ENCODE measurements at regions not wholly inside any gene's neighbourhood (a gene's known extent, or its start where the extent isn't known, plus 50 kb on each side); places are given as distances from the start of the nearest gene placed in this dataset.

- CTCF ChIA-PET, result no interaction called here
- H3K27me3 Mint-ChIP-seq (ENCODE audit: low read depth), result peaks cover 10% of the 10 kb centered on the region
- H3K27ac Mint-ChIP-seq, result no peak overlapping the region
- H3K36me3 Mint-ChIP-seq (ENCODE audit: low read depth), result no peaks in the 10 kb centered on the region
- no peak overlapping the region for H3K4me3 Mint-ChIP-seq
- POLR2A ChIA-PET, result no interaction called here
- ATAC-seq (no peak), DNase-seq (no peak)
- H3K4me1 Mint-ChIP-seq (ENCODE audit: low read depth), result no peaks in the 10 kb centered on the region
- H3K9me3 Mint-ChIP-seq (ENCODE audit: insufficient read depth), result no peaks in the 10 kb centered on the region
Observed at GRCh38 chr10:118214776-118215175, 127.3 kb downstream of the FAM204A start.

- DNase-seq, result no peak
- peaks cover 13% of the 10 kb centered on the region for H3K27me3 Mint-ChIP-seq (ENCODE audit: low read depth)
- H3K4me1 Mint-ChIP-seq (ENCODE audit: low read depth), result no peaks in the 10 kb centered on the region
- H3K9me3 Mint-ChIP-seq (ENCODE audit: insufficient read depth), result no peaks in the 10 kb centered on the region
- no peak overlapping the region for H3K4me3 Mint-ChIP-seq
- no peaks in the 10 kb centered on the region for H3K36me3 Mint-ChIP-seq (ENCODE audit: low read depth)
- no peak for ATAC-seq
- ChIA-PET CTCF (no interaction called here), POLR2A (no interaction called here)
- no peak overlapping the region for H3K27ac Mint-ChIP-seq
Observed at GRCh38 chr10:118213436-118213835, 128.7 kb downstream of the FAM204A start.

GRCh38 chr10:118210276-118210675 is 131.8 kb downstream of the FAM204A start:
- Mint-ChIP-seq H3K9me3 (ENCODE audit: insufficient read depth) (no peaks in the 10 kb centered on the region), H3K27ac (no peak overlapping the region), H3K4me1 (ENCODE audit: low read depth) (no peaks in the 10 kb centered on the region), H3K36me3 (ENCODE audit: low read depth) (no peaks in the 10 kb centered on the region), H3K27me3 (ENCODE audit: low read depth) (peaks cover 15% of the 10 kb centered on the region), H3K4me3 (no peak overlapping the region)
- CTCF ChIA-PET, result no interaction called here
- no peak for DNase-seq
- ATAC-seq, result no peak
- POLR2A ChIA-PET, result no interaction called here

GRCh38 chr10:118209215-118209614 is 132.9 kb downstream of the FAM204A start:
- Mint-ChIP-seq H3K9me3 (ENCODE audit: insufficient read depth) (no peaks in the 10 kb centered on the region), H3K27ac (no peak overlapping the region), H3K4me3 (no peak overlapping the region), H3K36me3 (ENCODE audit: low read depth) (no peaks in the 10 kb centered on the region), H3K4me1 (ENCODE audit: low read depth) (no peaks in the 10 kb centered on the region), H3K27me3 (ENCODE audit: low read depth) (peaks cover 13% of the 10 kb centered on the region)
- ChIA-PET POLR2A (interaction anchor here (0.6 kb wide), 1 partner anchor 20 kb away, joined by 4 read pairs; no protein-coding TSS in a partner anchor), CTCF (no interaction called here)
- no peak for ATAC-seq
- no peak for DNase-seq

GRCh38 chr10:118207470-118208007 is 134.6 kb downstream of the FAM204A start:
- CTCF ChIA-PET, result interaction anchor here (0.6 kb wide), 1 partner anchor 251 kb away, joined by 4 read pairs; no protein-coding TSS in a partner anchor
- peaks cover 11% of the 10 kb centered on the region for H3K27me3 Mint-ChIP-seq (ENCODE audit: low read depth)
- H3K4me3 Mint-ChIP-seq, result no peak overlapping the region
- POLR2A ChIA-PET, result no interaction called here
- H3K4me1 Mint-ChIP-seq (ENCODE audit: low read depth), result no peaks in the 10 kb centered on the region
- H3K36me3 Mint-ChIP-seq (ENCODE audit: low read depth), result no peaks in the 10 kb centered on the region
- DNase-seq (no peak), ATAC-seq (no peak)
- no peaks in the 10 kb centered on the region for H3K9me3 Mint-ChIP-seq (ENCODE audit: insufficient read depth)
- H3K27ac Mint-ChIP-seq, result no peak overlapping the region

GRCh38 chr10:118204292-118204943 is 137.7 kb downstream of the FAM204A start:
- Mint-ChIP-seq H3K9me3 (ENCODE audit: insufficient read depth) (no peaks in the 10 kb centered on the region), H3K27me3 (ENCODE audit: low read depth) (peaks cover 15% of the 10 kb centered on the region), H3K4me3 (no peak overlapping the region), H3K4me1 (ENCODE audit: low read depth) (no peaks in the 10 kb centered on the region), H3K36me3 (ENCODE audit: low read depth) (no peaks in the 10 kb centered on the region), H3K27ac (no peak overlapping the region)
- DNase-seq (no peak), ATAC-seq (no peak)
- ChIA-PET CTCF (no interaction called here), POLR2A (no interaction called here)

- Mint-ChIP-seq H3K27me3 (ENCODE audit: low read depth) (peaks cover 12% of the 10 kb centered on the region), H3K4me3 (no peak overlapping the region), H3K9me3 (ENCODE audit: insufficient read depth) (no peaks in the 10 kb centered on the region), H3K4me1 (ENCODE audit: low read depth) (no peaks in the 10 kb centered on the region), H3K27ac (no peak overlapping the region), H3K36me3 (ENCODE audit: low read depth) (no peaks in the 10 kb centered on the region)
- POLR2A ChIA-PET, result no interaction called here
- CTCF ChIA-PET, result no interaction called here
- DNase-seq (no peak), ATAC-seq (no peak)
Observed at GRCh38 chr10:118203461-118203860, 138.7 kb downstream of the FAM204A start.

- no peak overlapping the region for H3K27ac Mint-ChIP-seq
Observed at GRCh38 chr10:118195729-118196128, 146.4 kb downstream of the FAM204A start.

GRCh38 chr10:118193642-118194041 is 146.9 kb upstream of the RAB11FIP2 start:
- Mint-ChIP-seq H3K4me3 (no peak overlapping the region), H3K36me3 (ENCODE audit: low read depth) (no peaks in the 10 kb centered on the region), H3K27me3 (ENCODE audit: low read depth) (peaks cover 2% of the 10 kb centered on the region), H3K27ac (no peak overlapping the region), H3K9me3 (ENCODE audit: insufficient read depth) (no peaks in the 10 kb centered on the region), H3K4me1 (ENCODE audit: low read depth) (no peaks in the 10 kb centered on the region)
- DNase-seq, result no peak
- ChIA-PET POLR2A (no interaction called here), CTCF (no interaction called here)
- no peak for ATAC-seq

More at GRCh38 chr10:118195729-118196128, 146.4 kb downstream of the FAM204A start:
- H3K4me3 Mint-ChIP-seq, result no peak overlapping the region
- H3K9me3 Mint-ChIP-seq (ENCODE audit: insufficient read depth), result no peaks in the 10 kb centered on the region
- no peaks in the 10 kb centered on the region for H3K4me1 Mint-ChIP-seq (ENCODE audit: low read depth)
- DNase-seq (no peak), ATAC-seq (no peak)
- POLR2A ChIA-PET, result no interaction called here
- H3K27me3 Mint-ChIP-seq (ENCODE audit: low read depth), result peaks cover 3% of the 10 kb centered on the region
- CTCF ChIA-PET, result no interaction called here
- H3K36me3 Mint-ChIP-seq (ENCODE audit: low read depth), result no peaks in the 10 kb centered on the region

GRCh38 chr10:118181021-118181420 is 134.3 kb upstream of the RAB11FIP2 start:
- ChIA-PET POLR2A (no interaction called here), CTCF (no interaction called here)
- Mint-ChIP-seq H3K4me3 (no peak overlapping the region), H3K4me1 (ENCODE audit: low read depth) (no peaks in the 10 kb centered on the region), H3K27me3 (ENCODE audit: low read depth) (peaks cover 3% of the 10 kb centered on the region), H3K36me3 (ENCODE audit: low read depth) (no peaks in the 10 kb centered on the region), H3K27ac (no peak overlapping the region), H3K9me3 (ENCODE audit: insufficient read depth) (no peaks in the 10 kb centered on the region)
- DNase-seq (no peak), ATAC-seq (no peak)

- H3K9me3 Mint-ChIP-seq (ENCODE audit: insufficient read depth), result no peaks in the 10 kb centered on the region
- ChIA-PET POLR2A (no interaction called here), CTCF (no interaction called here)
- no peak overlapping the region for H3K4me3 Mint-ChIP-seq
- DNase-seq (no peak), ATAC-seq (no peak)
- peaks cover 14% of the 10 kb centered on the region for H3K27me3 Mint-ChIP-seq (ENCODE audit: low read depth)
- H3K36me3 Mint-ChIP-seq (ENCODE audit: low read depth), result no peaks in the 10 kb centered on the region
- H3K4me1 Mint-ChIP-seq (ENCODE audit: low read depth), result no peaks in the 10 kb centered on the region
- H3K27ac Mint-ChIP-seq, result no peak overlapping the region
Observed at GRCh38 chr10:118175148-118175547, 128.4 kb upstream of the RAB11FIP2 start.

GRCh38 chr10:118173296-118173695 is 126.6 kb upstream of the RAB11FIP2 start:
- ATAC-seq, result no peak
- Mint-ChIP-seq H3K27me3 (ENCODE audit: low read depth) (peaks cover 14% of the 10 kb centered on the region), H3K9me3 (ENCODE audit: insufficient read depth) (no peaks in the 10 kb centered on the region), H3K27ac (no peak overlapping the region), H3K4me3 (no peak overlapping the region), H3K4me1 (ENCODE audit: low read depth) (no peaks in the 10 kb centered on the region), H3K36me3 (ENCODE audit: low read depth) (no peaks in the 10 kb centered on the region)
- POLR2A ChIA-PET, result no interaction called here
- DNase-seq, result no peak
- CTCF ChIA-PET, result no interaction called here

- ChIA-PET POLR2A (interaction anchor here (0.7 kb wide), 1 partner anchor 409 kb away, joined by 3 read pairs; no protein-coding TSS in a partner anchor), CTCF (no interaction called here)
- H3K4me1 Mint-ChIP-seq (ENCODE audit: low read depth), result no peaks in the 10 kb centered on the region
- no peak for DNase-seq
- no peak overlapping the region for H3K27ac Mint-ChIP-seq
- H3K4me3 Mint-ChIP-seq, result no peak overlapping the region
- H3K36me3 Mint-ChIP-seq (ENCODE audit: low read depth), result no peaks in the 10 kb centered on the region
- H3K27me3 Mint-ChIP-seq (ENCODE audit: low read depth), result peaks cover 18% of the 10 kb centered on the region
- no peak for ATAC-seq
- H3K9me3 Mint-ChIP-seq (ENCODE audit: insufficient read depth), result no peaks in the 10 kb centered on the region
Observed at GRCh38 chr10:118171861-118172260, 125.1 kb upstream of the RAB11FIP2 start.
